ENCODE measurements at regions not wholly inside any gene's neighbourhood (a gene's known extent, or its start where the extent isn't known, plus 50 kb on each side); places are given as distances from the start of the nearest gene placed in this dataset.

GRCh38 chr4:31557437-31557836 lies 837.3 kb downstream of the PCDH7 start:
- no peak for DNase-seq (ENCODE audit: low spot score)
- H3K4me3 ChIP-seq, result no peak overlapping the region
- no peak overlapping the region for H3K27ac ChIP-seq
- no peak for TF ChIP-seq CTCF (IDR thresholded peaks at IDR 0.05)

GRCh38 chr4:31573554-31573953 lies 853.4 kb downstream of the PCDH7 start:
- TF ChIP-seq CTCF (IDR thresholded peaks at IDR 0.05), result no peak
- Histone ChIP-seq H3K27ac (no peak overlapping the region), H3K4me3 (no peak overlapping the region)
- no peak for DNase-seq (ENCODE audit: low spot score)

- DNase-seq (ENCODE audit: low spot score), result no peak
- Histone ChIP-seq H3K27ac (no peak overlapping the region), H3K4me3 (no peak overlapping the region)
- no peak for TF ChIP-seq CTCF (IDR thresholded peaks at IDR 0.05)
Measured at GRCh38 chr4:31575504-31575903, 855.3 kb downstream of the PCDH7 start.

- TF ChIP-seq CTCF (IDR thresholded peaks at IDR 0.05), result no peak
- Histone ChIP-seq H3K27ac (no peak overlapping the region), H3K4me3 (no peak overlapping the region)
- DNase-seq (ENCODE audit: low spot score), result no peak
Measured at GRCh38 chr4:31580843-31581242, 860.7 kb downstream of the PCDH7 start.

GRCh38 chr4:31585503-31585902 lies 865.3 kb downstream of the PCDH7 start:
- H3K27ac ChIP-seq, result no peak overlapping the region
- TF ChIP-seq CTCF (IDR thresholded peaks at IDR 0.05), result no peak
- H3K4me3 ChIP-seq, result no peak overlapping the region
- DNase-seq (ENCODE audit: low spot score), result no peak

- no peak for DNase-seq (ENCODE audit: low spot score)
- Histone ChIP-seq H3K4me3 (no peak overlapping the region), H3K27ac (no peak overlapping the region)
- TF ChIP-seq CTCF (IDR thresholded peaks at IDR 0.05), result no peak
Measured at GRCh38 chr4:31592293-31592692, 872.1 kb downstream of the PCDH7 start.

- no peak for DNase-seq (ENCODE audit: low spot score)
- no peak overlapping the region for H3K4me3 ChIP-seq
Measured at GRCh38 chr4:31595496-31595895, 875.3 kb downstream of the PCDH7 start.

More at GRCh38 chr4:31595496-31595895, 875.3 kb downstream of the PCDH7 start:
- H3K27ac ChIP-seq, result no peak overlapping the region
- no peak for TF ChIP-seq CTCF (IDR thresholded peaks at IDR 0.05)
